ENCODE measurements at regions not wholly inside any gene's neighbourhood (a gene's known extent, or its start where the extent isn't known, plus 50 kb on each side); places are given as distances from the start of the nearest gene placed in this dataset.
"Not testable (repeated sequence)": the region's sequence is repeated elsewhere in the genome, so short reads cannot be mapped to it uniquely, and the experiment has no call there.

DNA sequence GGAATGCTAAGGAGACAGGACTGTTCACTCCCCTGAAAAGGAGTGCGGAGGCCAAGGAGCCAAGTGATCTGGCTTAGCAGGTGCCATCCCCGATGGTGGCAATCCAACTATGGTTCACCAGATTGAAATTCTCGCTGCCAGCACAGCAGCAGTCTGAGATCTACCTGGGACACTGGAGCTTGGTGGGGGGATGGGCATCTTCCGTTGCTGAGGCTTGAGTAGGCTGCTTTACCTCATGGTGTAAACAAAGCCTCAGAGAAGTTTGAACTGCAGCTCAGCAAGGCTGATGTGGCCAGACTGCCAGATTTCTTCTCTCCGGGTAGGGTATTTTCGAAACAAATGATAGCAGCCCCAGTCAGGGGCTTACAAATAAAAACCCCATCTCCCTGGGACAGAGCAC is 95.6 kb upstream of the HSFY2 start:
- TF ChIP-seq POLR2AphosphoS5 (IDR thresholded peaks at IDR 0.05): not testable (repeated sequence)
- TF ChIP-seq, protein P1, sequence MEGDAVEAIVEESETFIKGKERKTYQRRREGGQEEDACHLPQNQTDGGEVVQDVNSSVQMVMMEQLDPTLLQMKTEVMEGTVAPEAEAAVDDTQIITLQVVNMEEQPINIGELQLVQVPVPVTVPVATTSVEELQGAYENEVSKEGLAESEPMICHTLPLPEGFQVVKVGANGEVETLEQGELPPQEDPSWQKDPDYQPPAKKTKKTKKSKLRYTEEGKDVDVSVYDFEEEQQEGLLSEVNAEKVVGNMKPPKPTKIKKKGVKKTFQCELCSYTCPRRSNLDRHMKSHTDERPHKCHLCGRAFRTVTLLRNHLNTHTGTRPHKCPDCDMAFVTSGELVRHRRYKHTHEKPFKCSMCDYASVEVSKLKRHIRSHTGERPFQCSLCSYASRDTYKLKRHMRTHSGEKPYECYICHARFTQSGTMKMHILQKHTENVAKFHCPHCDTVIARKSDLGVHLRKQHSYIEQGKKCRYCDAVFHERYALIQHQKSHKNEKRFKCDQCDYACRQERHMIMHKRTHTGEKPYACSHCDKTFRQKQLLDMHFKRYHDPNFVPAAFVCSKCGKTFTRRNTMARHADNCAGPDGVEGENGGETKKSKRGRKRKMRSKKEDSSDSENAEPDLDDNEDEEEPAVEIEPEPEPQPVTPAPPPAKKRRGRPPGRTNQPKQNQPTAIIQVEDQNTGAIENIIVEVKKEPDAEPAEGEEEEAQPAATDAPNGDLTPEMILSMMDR (IDR thresholded peaks at IDR 0.05): not testable (repeated sequence)
